WTC11 (cell line): ENCODE measurements at regions not wholly inside any gene's neighbourhood (a gene's known extent, or its start where the extent isn't known, plus 50 kb on each side); places are given as distances from the start of the nearest gene placed in this dataset.

Experiments used
- ATAC-seq: fragments of 200-7000 bp; cut with Tn5 transposase; 2 replicates; pipeline ENCODE4 v1.10.0; 2021; ENCODE audit warnings: mild to moderate bottlenecking, moderate library complexity
- CTCF ChIA-PET: fragments of 300-600 bp; sonication (Branson Sonifier 250); formaldehyde crosslinking; loops from one replicate; lab custom pipeline; 2021; ENCODE audit warnings: antibody characterized with exemption; lab: Charles Lee
- POLR2A ChIA-PET: fragments of 350-600 bp; sonication (Branson Sonifier 250); formaldehyde crosslinking; loops from one replicate; lab custom pipeline; 2021; ENCODE audit warnings: antibody characterized with exemption; lab: Charles Lee
- DNase-seq: peaks from one replicate; pipeline ENCODE4 v3.0.0; 2021; ENCODE audit warnings: low spot score
- H3K27ac Mint-ChIP-seq: 2 replicates; pipeline ENCODE4 v1.8.0; 2021; ENCODE audit warnings: mixed read lengths
- H3K27me3 Mint-ChIP-seq: 2 replicates; pipeline ENCODE4 v1.8.0; 2021; ENCODE audit warnings: low read depth, mild to moderate bottlenecking, moderate library complexity, mixed read lengths
- H3K36me3 Mint-ChIP-seq: 2 replicates; pipeline ENCODE4 v1.8.0; 2021; ENCODE audit warnings: mixed read lengths
- H3K4me1 Mint-ChIP-seq: 2 replicates; pipeline ENCODE4 v1.8.0; 2022; ENCODE audit warnings: mixed read lengths
- H3K4me3 Mint-ChIP-seq: 2 replicates; pipeline ENCODE4 v1.8.0; 2021; ENCODE audit warnings: mild to moderate bottlenecking, moderate library complexity, mixed read lengths
- H3K9me3 Mint-ChIP-seq: 2 replicates; pipeline ENCODE4 v1.8.0; 2021; ENCODE audit warnings: mixed read lengths
- CREB1 ChIP-seq: sonication (generic); formaldehyde crosslinking; IDR thresholded peaks from 2 replicates; pipeline ENCODE4 v1.8.0; 2023; ENCODE audit warnings: mild to moderate bottlenecking, missing genetic modification reagents
- ETV6 ChIP-seq: sonication (generic); formaldehyde crosslinking; IDR thresholded peaks from 2 replicates; pipeline ENCODE4 v1.8.1; 2022; ENCODE audit warnings: mild to moderate bottlenecking, missing genetic modification reagents
- GABPB1 ChIP-seq: sonication (generic); formaldehyde crosslinking; IDR thresholded peaks from 2 replicates; pipeline ENCODE4 v1.8.1; 2023; ENCODE audit warnings: mild to moderate bottlenecking, missing genetic modification reagents
- GRHL2 ChIP-seq: fragments of 250-450 bp; sonication (Bioruptor Pico); IDR thresholded peaks from 2 replicates; pipeline ENCODE4 v1.8.0; 2022; ENCODE audit warnings: mild to moderate bottlenecking, moderate library complexity; ENCODE audit not compliant: insufficient replicate concordance, severe bottlenecking
- HMGA2 ChIP-seq: fragments of 250-450 bp; sonication (Bioruptor Pico); IDR thresholded peaks from 2 replicates; pipeline ENCODE4 v1.4.0; 2021; ENCODE audit warnings: mild to moderate bottlenecking, moderate library complexity
- JAZF1 ChIP-seq: fragments of 250-450 bp; sonication (Bioruptor Pico); IDR thresholded peaks from 2 replicates; pipeline ENCODE4 v1.9.0; 2021; ENCODE audit warnings: moderate library complexity, mild to moderate bottlenecking, inconsistent platforms
- PRRX2 ChIP-seq: fragments of 250-450 bp; sonication (Bioruptor Pico); IDR thresholded peaks from 2 replicates; pipeline ENCODE4 v1.8.0; 2021; ENCODE audit warnings: mild to moderate bottlenecking
- SP1 ChIP-seq: sonication (generic); formaldehyde crosslinking; conservative IDR thresholded peaks from 2 replicates; pipeline ENCODE4 v1.8.1; 2022; ENCODE audit warnings: missing genetic modification reagents
- STAT6 ChIP-seq: sonication (generic); formaldehyde crosslinking; conservative IDR thresholded peaks from 2 replicates; pipeline ENCODE4 v1.8.1; 2023; ENCODE audit warnings: mild to moderate bottlenecking, low read depth, missing genetic modification reagents, moderate library complexity
- USF1 ChIP-seq: sonication (generic); formaldehyde crosslinking; IDR thresholded peaks from 2 replicates; pipeline ENCODE4 v1.8.0; 2022; ENCODE audit warnings: mild to moderate bottlenecking, missing genetic modification reagents
- ZNF219 ChIP-seq: sonication (generic); formaldehyde crosslinking; IDR thresholded peaks from 2 replicates; pipeline ENCODE4 v1.8.0; 2023; ENCODE audit warnings: missing genetic modification reagents, mild to moderate bottlenecking, borderline replicate concordance
- ZNF232 ChIP-seq: sonication (generic); formaldehyde crosslinking; IDR thresholded peaks from 2 replicates; pipeline ENCODE4 v1.8.0; 2022; ENCODE audit warnings: mild to moderate bottlenecking, missing genetic modification reagents
- ZNF532 ChIP-seq: fragments of 250-450 bp; sonication (Bioruptor Pico); IDR thresholded peaks from 2 replicates; pipeline ENCODE4 v1.9.0; 2021; ENCODE audit warnings: mild to moderate bottlenecking, borderline replicate concordance
- TF ChIP-seq, protein P1 (sequence below): sonication (generic); formaldehyde crosslinking; IDR thresholded peaks from 2 replicates; pipeline ENCODE4 v1.8.0; 2023; ENCODE audit warnings: missing genetic modification reagents
- TF ChIP-seq, protein P2 (sequence below): sonication (generic); formaldehyde crosslinking; IDR thresholded peaks from 2 replicates; pipeline ENCODE4 v1.8.1; 2023; ENCODE audit warnings: mild to moderate bottlenecking, missing genetic modification reagents, borderline replicate concordance

- H3K27me3 Mint-ChIP-seq = no peaks in the 10 kb centered on the region
- H3K4me1 Mint-ChIP-seq = peaks cover 25% of the 10 kb centered on the region
- no peaks in the 10 kb centered on the region for H3K36me3 Mint-ChIP-seq
- no peak overlapping the region for H3K4me3 Mint-ChIP-seq
- POLR2A ChIA-PET = no interaction called here
- CTCF ChIA-PET = interaction anchor here (0.6 kb wide), 1 partner anchor 442 kb away, joined by 6 read pairs; no protein-coding TSS in a partner anchor
- no peak overlapping the region for H3K27ac Mint-ChIP-seq
- peaks cover 5% of the 10 kb centered on the region; the same call in 1 of the 2 replicates for H3K9me3 Mint-ChIP-seq
- TF ChIP-seq GABPB1 (CRISPR knock-in tag) = no peak
- no peak for TF ChIP-seq ETV6 (CRISPR knock-in tag)
- DNase-seq (no peak), ATAC-seq (no peak)
These were observed 153.0 kb upstream of the ANK3 start for GRCh38 chr10:60542657-60543056.

GRCh38 chr10:60541451-60541850 lies 151.8 kb upstream of the ANK3 start:
- Mint-ChIP-seq H3K36me3 (no peaks in the 10 kb centered on the region), H3K27ac (no peak overlapping the region), H3K4me1 (peaks cover 27% of the 10 kb centered on the region), H3K4me3 (no peak overlapping the region), H3K9me3 (peaks cover 5% of the 10 kb centered on the region; the same call in 1 of the 2 replicates), H3K27me3 (no peaks in the 10 kb centered on the region)
- no peak for DNase-seq
- POLR2A ChIA-PET = interaction anchor here (0.6 kb wide), 1 partner anchor 107 kb away, joined by 3 read pairs; no protein-coding TSS in a partner anchor
- ATAC-seq = no peak
- TF ChIP-seq CREB1 (CRISPR knock-in tag) = no peak
- TF ChIP-seq, protein P1, sequence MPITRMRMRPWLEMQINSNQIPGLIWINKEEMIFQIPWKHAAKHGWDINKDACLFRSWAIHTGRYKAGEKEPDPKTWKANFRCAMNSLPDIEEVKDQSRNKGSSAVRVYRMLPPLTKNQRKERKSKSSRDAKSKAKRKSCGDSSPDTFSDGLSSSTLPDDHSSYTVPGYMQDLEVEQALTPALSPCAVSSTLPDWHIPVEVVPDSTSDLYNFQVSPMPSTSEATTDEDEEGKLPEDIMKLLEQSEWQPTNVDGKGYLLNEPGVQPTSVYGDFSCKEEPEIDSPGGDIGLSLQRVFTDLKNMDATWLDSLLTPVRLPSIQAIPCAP = no peak
- no peak for TF ChIP-seq ZNF219
- no peak for TF ChIP-seq JAZF1 (CRISPR knock-in tag)
- TF ChIP-seq, protein P2, sequence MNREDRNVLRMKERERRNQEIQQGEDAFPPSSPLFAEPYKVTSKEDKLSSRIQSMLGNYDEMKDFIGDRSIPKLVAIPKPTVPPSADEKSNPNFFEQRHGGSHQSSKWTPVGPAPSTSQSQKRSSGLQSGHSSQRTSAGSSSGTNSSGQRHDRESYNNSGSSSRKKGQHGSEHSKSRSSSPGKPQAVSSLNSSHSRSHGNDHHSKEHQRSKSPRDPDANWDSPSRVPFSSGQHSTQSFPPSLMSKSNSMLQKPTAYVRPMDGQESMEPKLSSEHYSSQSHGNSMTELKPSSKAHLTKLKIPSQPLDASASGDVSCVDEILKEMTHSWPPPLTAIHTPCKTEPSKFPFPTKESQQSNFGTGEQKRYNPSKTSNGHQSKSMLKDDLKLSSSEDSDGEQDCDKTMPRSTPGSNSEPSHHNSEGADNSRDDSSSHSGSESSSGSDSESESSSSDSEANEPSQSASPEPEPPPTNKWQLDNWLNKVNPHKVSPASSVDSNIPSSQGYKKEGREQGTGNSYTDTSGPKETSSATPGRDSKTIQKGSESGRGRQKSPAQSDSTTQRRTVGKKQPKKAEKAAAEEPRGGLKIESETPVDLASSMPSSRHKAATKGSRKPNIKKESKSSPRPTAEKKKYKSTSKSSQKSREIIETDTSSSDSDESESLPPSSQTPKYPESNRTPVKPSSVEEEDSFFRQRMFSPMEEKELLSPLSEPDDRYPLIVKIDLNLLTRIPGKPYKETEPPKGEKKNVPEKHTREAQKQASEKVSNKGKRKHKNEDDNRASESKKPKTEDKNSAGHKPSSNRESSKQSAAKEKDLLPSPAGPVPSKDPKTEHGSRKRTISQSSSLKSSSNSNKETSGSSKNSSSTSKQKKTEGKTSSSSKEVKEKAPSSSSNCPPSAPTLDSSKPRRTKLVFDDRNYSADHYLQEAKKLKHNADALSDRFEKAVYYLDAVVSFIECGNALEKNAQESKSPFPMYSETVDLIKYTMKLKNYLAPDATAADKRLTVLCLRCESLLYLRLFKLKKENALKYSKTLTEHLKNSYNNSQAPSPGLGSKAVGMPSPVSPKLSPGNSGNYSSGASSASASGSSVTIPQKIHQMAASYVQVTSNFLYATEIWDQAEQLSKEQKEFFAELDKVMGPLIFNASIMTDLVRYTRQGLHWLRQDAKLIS (CRISPR knock-in tag) = no peak
- TF ChIP-seq PRRX2 (CRISPR knock-in tag) = no peak
- TF ChIP-seq ZNF232 (CRISPR knock-in tag) = no peak
- no peak for TF ChIP-seq GRHL2 (CRISPR knock-in tag)
- CTCF ChIA-PET = no interaction called here

DNA sequence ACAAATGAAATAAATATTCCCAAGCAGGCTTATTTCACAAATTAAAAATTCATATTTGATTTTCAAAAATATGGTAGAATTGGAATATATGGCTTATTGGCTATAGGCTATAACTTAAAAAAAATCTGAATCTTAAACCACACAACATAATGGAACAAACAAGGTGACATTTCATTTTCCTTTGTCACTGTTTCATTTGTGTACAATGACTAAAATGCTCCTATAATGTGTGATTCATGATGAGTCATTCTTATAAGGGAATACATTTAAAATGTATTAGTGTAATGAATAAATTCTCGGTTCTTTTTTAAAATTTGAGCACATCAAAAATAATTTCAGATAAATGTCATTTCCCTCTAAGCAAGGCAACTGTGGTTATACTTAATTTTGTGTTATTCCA lies 148.0 kb upstream of the ANK3 start:
- ATAC-seq = no peak
- no peak overlapping the region for H3K4me3 Mint-ChIP-seq
- peaks cover 5% of the 10 kb centered on the region; the same call in 1 of the 2 replicates for H3K9me3 Mint-ChIP-seq
- no peaks in the 10 kb centered on the region for H3K27me3 Mint-ChIP-seq
- peaks cover 42% of the 10 kb centered on the region for H3K4me1 Mint-ChIP-seq
- CTCF ChIA-PET = no interaction called here
- TF ChIP-seq SP1 (CRISPR knock-in tag) (no peak), HMGA2 (CRISPR knock-in tag) (no peak), USF1 (CRISPR knock-in tag) (no peak), ZNF532 (CRISPR knock-in tag) (no peak), STAT6 (CRISPR knock-in tag) (no peak)
- TF ChIP-seq, all 79 proteins: peak for 0
- Mint-ChIP-seq H3K36me3 (no peaks in the 10 kb centered on the region), H3K27ac (no peak overlapping the region)
- DNase-seq = no peak
- POLR2A ChIA-PET = no interaction called here
